Smooth muscle cell (in vitro differentiated cells): ENCODE measurements at regions not wholly inside any gene's neighbourhood (a gene's known extent, or its start where the extent isn't known, plus 50 kb on each side); places are given as distances from the start of the nearest gene placed in this dataset.

ENCODE experiments used
- DNase-seq: peaks from one replicate; lab custom pipeline; 2025; ENCODE audit not compliant: unreplicated experiment; lab: John Stamatoyannopoulos, UW
- H2AFZ ChIP-seq: fragments of 200-600 bp; sonication (generic); 2 replicates; pipeline ENCODE4 v1.6.0; 2016; ENCODE audit warnings: antibody characterized with exemption, low read depth, mild to moderate bottlenecking
- H3F3A ChIP-seq: fragments of 200-600 bp; sonication (generic); 2 replicates; pipeline ENCODE4 v1.6.0; 2017; ENCODE audit warnings: antibody characterized with exemption, low read depth
- H3K27ac ChIP-seq: fragments of 200-600 bp; sonication (generic); 2 replicates; pipeline ENCODE4 v1.5.1; 2016; ENCODE audit warnings: low read depth, mild to moderate bottlenecking
- H3K27me3 ChIP-seq: fragments of 200-600 bp; sonication (generic); 2 replicates; pipeline ENCODE4 v1.6.1; 2016; ENCODE audit warnings: low read depth, mild to moderate bottlenecking
- H3K36me3 ChIP-seq: fragments of 200-600 bp; sonication (generic); 2 replicates; pipeline ENCODE4 v1.5.1; 2016; ENCODE audit warnings: low read depth
- H3K4me1 ChIP-seq: fragments of 200-600 bp; sonication (generic); 2 replicates; pipeline ENCODE4 v1.5.1; 2016; ENCODE audit warnings: low read depth
- H3K4me2 ChIP-seq: fragments of 200-600 bp; sonication (generic); 2 replicates; pipeline ENCODE4 v1.6.0; 2016; ENCODE audit warnings: mild to moderate bottlenecking
- H3K4me3 ChIP-seq: fragments of 200-600 bp; sonication (generic); 2 replicates; pipeline ENCODE4 v1.5.1; 2016; ENCODE audit warnings: mild to moderate bottlenecking
- H3K79me2 ChIP-seq: fragments of 200-600 bp; sonication (generic); 2 replicates; pipeline ENCODE4 v1.6.0; 2016; ENCODE audit warnings: low read depth, mild to moderate bottlenecking
- H3K9ac ChIP-seq: fragments of 200-600 bp; sonication (generic); 2 replicates; pipeline ENCODE4 v1.6.0; 2016; ENCODE audit warnings: low read depth
- H3K9me3 ChIP-seq: fragments of 200-600 bp; sonication (generic); replicated peaks from 2 replicates; pipeline ENCODE4 v1.5.1; 2016; ENCODE audit warnings: low read depth
- H4K20me1 ChIP-seq: fragments of 200-600 bp; sonication (generic); 2 replicates; pipeline ENCODE4 v1.6.0; 2016; ENCODE audit warnings: low read depth
- WGBS: methylation state at CpG from one replicate; pipeline ENCODE4 v1.1.7; 2016; ENCODE audit warnings: low lambda C conversion rate; 5-methylcytosine and 5-hydroxymethylcytosine counted together
- TF ChIP-seq, protein P1 (sequence below): fragments of 200-600 bp; sonication (generic); IDR thresholded peaks from 2 replicates; pipeline ENCODE4 v1.5.1; 2017; ENCODE audit warnings: borderline replicate concordance, mild to moderate bottlenecking, antibody characterized with exemption; ENCODE audit not compliant: insufficient read depth, poor library complexity, severe bottlenecking

DNA sequence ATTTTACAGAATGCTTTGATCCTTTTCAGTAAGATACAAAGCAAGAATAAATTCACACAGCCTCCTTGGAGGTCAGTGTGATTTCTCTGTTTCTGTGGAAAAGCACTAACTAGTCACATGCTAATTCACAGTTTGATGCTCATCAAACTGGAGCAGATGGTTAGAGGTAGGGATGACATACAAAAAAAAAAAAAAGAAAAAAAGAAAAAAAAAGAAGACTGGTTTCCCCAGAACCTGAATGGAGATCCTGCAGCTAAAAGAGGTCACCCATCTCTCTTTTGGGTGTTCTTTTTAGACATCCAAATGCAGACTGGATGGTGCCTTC is 123.7 kb upstream of the ANKRD55 start:
- Histone ChIP-seq H3K9me3 (no peaks in the 10 kb centered on the region), H3K27ac (no peak overlapping the region), H3K4me1 (no peaks in the 10 kb centered on the region), H3K4me2 (peak overlapping the region; percentile 39), H3K4me3 (no peak overlapping the region), H3K36me3 (no peaks in the 10 kb centered on the region), H3K27me3 (no peaks in the 10 kb centered on the region), H3F3A (peaks cover 6% of the 10 kb centered on the region), H3K9ac (no peak overlapping the region), H3K79me2 (peaks cover 7% of the 10 kb centered on the region), H2AFZ (no peak overlapping the region), H4K20me1 (no peaks in the 10 kb centered on the region)
- no peak for DNase-seq
- TF ChIP-seq, protein P1, sequence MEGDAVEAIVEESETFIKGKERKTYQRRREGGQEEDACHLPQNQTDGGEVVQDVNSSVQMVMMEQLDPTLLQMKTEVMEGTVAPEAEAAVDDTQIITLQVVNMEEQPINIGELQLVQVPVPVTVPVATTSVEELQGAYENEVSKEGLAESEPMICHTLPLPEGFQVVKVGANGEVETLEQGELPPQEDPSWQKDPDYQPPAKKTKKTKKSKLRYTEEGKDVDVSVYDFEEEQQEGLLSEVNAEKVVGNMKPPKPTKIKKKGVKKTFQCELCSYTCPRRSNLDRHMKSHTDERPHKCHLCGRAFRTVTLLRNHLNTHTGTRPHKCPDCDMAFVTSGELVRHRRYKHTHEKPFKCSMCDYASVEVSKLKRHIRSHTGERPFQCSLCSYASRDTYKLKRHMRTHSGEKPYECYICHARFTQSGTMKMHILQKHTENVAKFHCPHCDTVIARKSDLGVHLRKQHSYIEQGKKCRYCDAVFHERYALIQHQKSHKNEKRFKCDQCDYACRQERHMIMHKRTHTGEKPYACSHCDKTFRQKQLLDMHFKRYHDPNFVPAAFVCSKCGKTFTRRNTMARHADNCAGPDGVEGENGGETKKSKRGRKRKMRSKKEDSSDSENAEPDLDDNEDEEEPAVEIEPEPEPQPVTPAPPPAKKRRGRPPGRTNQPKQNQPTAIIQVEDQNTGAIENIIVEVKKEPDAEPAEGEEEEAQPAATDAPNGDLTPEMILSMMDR: no peak

DNA sequence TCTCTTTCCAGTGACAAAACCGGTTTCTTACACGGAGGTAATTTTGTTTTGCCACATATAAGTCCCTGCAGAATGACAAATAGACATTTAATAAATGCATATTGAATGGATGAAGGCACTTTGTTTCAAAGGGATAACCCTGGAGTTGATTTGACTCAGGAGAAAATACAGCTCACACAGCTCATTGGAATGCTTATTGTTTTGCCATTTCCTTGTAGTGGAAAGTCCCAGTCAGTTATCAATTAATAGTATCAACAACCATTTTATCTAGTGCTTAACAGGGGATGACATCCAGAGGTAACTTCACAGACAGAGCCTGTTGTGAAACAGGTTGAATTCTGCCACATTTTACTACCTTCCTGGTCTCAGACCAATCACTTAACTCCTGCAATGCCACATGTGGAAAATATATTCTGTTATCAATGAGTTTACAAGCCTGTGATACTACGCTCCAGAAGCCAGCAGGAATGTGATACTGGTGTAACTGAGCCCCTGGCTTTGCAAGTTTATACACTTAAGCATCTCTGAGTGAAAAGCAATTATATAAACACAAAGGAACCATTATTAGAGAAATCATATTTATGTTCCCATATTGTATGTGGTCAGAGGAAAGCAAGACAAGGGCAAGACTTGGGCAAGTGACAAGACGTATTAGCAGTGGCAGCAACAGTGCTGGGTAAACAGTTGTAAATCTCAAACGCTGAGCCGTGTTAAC is 123.1 kb upstream of the ANKRD55 start:
- peak overlapping the region; percentile 34 for H3K4me2 ChIP-seq
- H3K27me3 ChIP-seq: no peaks in the 10 kb centered on the region
- H3K9ac ChIP-seq: no peak overlapping the region
- H3K79me2 ChIP-seq: peaks cover 7% of the 10 kb centered on the region
- H3K36me3 ChIP-seq: no peaks in the 10 kb centered on the region
- no peak overlapping the region for H3K4me3 ChIP-seq
- WGBS: 40% methylated on average over 6 of the region's 6 CpGs
- H3K27ac ChIP-seq: no peak overlapping the region
- no peaks in the 10 kb centered on the region for H3K4me1 ChIP-seq
- TF ChIP-seq, protein P1: no peak
- peaks cover 2% of the 10 kb centered on the region for H3F3A ChIP-seq
- no peak for DNase-seq
- no peaks in the 10 kb centered on the region for H4K20me1 ChIP-seq
- H3K9me3 ChIP-seq: no peaks in the 10 kb centered on the region
- no peak overlapping the region for H2AFZ ChIP-seq

DNA sequence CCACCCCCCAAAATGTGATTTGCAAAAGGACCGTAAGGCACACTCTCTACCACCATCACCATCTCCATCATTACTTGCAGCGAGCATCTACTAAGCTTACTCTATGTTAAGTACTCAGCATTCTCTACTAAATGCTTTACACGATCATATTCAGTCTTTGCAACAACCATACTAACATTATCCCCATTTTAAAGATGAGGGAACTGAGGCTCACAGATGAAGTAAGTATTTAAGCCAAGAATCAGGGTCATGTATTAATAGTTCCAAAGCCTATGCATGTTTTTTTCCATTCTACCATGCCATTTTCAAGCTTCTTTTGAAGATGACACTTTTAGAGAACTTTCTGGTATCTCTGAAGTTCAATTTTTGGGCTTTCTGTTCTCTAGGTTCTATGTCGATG is 121.7 kb upstream of the ANKRD55 start:
- no peaks in the 10 kb centered on the region for H4K20me1 ChIP-seq
- no peaks in the 10 kb centered on the region for H3K36me3 ChIP-seq
- H2AFZ ChIP-seq: no peak overlapping the region
- no peak for DNase-seq
- no peak overlapping the region for H3K4me2 ChIP-seq
- peaks cover 15% of the 10 kb centered on the region for H3F3A ChIP-seq
- H3K79me2 ChIP-seq: peaks cover 7% of the 10 kb centered on the region
- H3K9me3 ChIP-seq: no peaks in the 10 kb centered on the region
- H3K4me3 ChIP-seq: no peak overlapping the region
- no peak overlapping the region for H3K27ac ChIP-seq
- H3K9ac ChIP-seq: no peak overlapping the region
- TF ChIP-seq, protein P1: no peak
- WGBS: over 99% methylated on average over 4 of the region's 4 CpGs
- H3K27me3 ChIP-seq: no peaks in the 10 kb centered on the region
- no peaks in the 10 kb centered on the region for H3K4me1 ChIP-seq
